HG03571 (cell line): ENCODE measurements at regions not wholly inside any gene's neighbourhood (a gene's known extent, or its start where the extent isn't known, plus 50 kb on each side); places are given as distances from the start of the nearest gene placed in this dataset.

Experiments
- ATAC-seq: cut with Tn5 transposase; IDR thresholded peaks from one replicate; pipeline ENCODE4 v1.9.1; 2021; ENCODE audit not compliant: unreplicated experiment

DNA sequence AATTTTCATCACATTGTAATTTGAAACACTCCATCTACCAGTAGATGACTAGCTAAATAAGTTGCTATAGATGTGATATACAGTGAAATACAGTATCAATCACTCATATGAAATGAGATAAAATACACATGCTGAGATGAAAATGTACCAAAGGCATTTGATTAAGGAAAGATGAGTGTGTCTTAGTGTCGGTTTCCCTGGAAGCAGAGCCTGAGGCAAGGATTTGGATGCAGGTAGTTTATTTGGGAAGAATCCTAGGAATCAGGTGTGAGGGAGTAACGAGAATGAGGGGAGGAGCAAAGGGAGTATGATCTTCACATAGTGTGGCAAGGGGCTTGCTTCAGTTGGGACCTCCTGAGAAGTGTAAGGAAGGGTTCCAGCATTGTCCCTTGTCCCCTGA lies 188.2 kb upstream of the CTBP2 start:
- no peak for ATAC-seq

GRCh38 chr10:125344573-125345171 lies 184.3 kb upstream of the CTBP2 start:
- peak; percentile 93 for ATAC-seq

DNA sequence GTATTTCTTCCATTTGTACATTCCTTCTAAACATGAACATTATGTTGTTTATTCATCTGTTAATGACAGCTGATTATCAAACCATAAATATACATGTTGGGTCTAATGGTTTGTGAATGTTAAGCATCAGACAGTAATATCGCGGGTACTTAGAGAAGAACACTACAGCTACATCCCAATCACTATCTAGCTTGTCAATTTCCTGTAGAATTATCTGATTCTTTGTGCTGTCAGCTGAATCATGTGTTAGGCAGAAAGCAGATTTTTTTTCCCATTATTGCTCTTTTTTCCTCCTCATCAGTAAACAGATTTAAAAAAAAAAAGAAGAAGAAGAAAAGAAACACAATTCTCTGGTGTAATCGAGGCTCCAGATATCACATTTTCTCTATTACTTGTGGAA lies 183.6 kb upstream of the CTBP2 start:
- ATAC-seq: no peak

GRCh38 chr10:125343118-125343925 lies 183.0 kb upstream of the CTBP2 start:
- no peak for ATAC-seq

GRCh38 chr10:125341611-125342010 lies 181.2 kb upstream of the CTBP2 start:
- ATAC-seq: no peak

GRCh38 chr10:125340903-125341302 lies 180.5 kb upstream of the CTBP2 start:
- ATAC-seq: no peak

DNA sequence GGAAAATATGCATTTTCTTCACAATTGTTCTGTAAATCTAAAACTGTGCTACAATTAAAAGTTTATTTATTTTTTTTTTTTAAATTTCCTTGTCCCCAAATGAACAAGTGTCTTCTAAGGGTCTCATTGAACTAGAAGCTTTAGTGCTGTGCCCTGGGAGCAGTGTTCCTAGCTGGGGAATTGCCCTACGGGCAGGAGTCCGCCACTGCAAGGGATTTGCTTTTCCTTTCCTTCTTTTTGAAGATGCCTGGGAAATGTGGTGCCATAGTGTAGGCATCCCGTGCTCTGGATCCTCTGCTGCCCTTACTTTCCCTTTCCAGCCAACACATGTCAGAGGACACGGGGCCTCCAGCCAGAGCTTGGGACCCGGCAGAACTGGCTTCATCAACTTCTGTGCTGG lies 177.1 kb upstream of the CTBP2 start:
- ATAC-seq: no peak

DNA sequence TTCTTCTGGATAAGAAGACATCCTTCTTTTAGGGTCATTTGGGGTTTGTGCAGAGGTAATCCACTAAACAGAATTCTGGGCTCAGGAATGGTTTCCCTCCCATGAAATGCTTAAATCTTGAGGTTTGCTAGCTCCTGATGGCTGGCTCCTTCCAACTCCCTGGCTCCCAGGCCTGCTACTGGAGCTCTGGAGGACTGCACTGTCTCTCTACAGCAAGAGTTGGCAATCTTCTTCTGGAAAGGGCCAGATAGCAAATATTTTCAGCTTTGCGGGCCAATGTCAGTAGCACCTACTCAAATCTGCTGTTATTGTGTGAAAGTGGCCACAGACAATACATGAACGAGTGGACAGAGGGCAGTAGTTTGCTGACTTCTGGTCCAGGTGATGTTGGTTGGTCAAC lies 174.2 kb upstream of the CTBP2 start:
- no peak for ATAC-seq

- ATAC-seq: no peak
Observed at GRCh38 chr10:125333769-125334168, 173.4 kb upstream of the CTBP2 start.

- ATAC-seq: no peak
Observed at GRCh38 chr10:125333209-125333591, 172.8 kb upstream of the CTBP2 start.

GRCh38 chr10:125332548-125333208 lies 172.3 kb upstream of the CTBP2 start:
- ATAC-seq: no peak

GRCh38 chr10:125331056-125331455 lies 170.7 kb upstream of the CTBP2 start:
- no peak for ATAC-seq

- no peak for ATAC-seq
Observed at GRCh38 chr10:125329056-125329455, 168.7 kb upstream of the CTBP2 start.

- no peak for ATAC-seq
Observed at GRCh38 chr10:125325326-125325725, 165.0 kb upstream of the CTBP2 start.

GRCh38 chr10:125316436-125316835 lies 156.1 kb upstream of the CTBP2 start:
- no peak for ATAC-seq

- ATAC-seq: no peak
Observed at GRCh38 chr10:125300937-125301336, 140.6 kb upstream of the CTBP2 start.

- ATAC-seq: no peak
Observed at GRCh38 chr10:125299461-125299860, 139.1 kb upstream of the CTBP2 start.

- no peak for ATAC-seq
Observed at GRCh38 chr10:125296598-125296997, 136.2 kb upstream of the CTBP2 start.

DNA sequence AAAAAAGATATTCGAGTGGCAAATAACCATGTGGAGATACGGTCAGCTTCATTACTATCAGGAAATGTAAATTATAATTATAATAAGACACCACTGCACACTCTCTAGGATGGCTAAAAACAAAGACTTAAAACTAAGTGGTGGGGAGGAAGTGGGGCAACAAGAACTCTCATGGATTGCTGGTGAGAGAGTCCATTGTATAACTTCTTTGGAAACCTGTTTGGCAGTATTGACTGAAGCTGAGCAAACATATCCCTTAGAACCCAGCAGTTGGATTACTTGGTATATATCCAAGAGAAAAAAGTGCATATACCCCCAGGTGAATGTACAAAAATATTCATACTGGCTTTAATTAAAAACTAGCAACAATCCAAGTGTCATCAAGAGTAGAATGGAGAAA lies 133.7 kb upstream of the CTBP2 start:
- no peak for ATAC-seq

DNA sequence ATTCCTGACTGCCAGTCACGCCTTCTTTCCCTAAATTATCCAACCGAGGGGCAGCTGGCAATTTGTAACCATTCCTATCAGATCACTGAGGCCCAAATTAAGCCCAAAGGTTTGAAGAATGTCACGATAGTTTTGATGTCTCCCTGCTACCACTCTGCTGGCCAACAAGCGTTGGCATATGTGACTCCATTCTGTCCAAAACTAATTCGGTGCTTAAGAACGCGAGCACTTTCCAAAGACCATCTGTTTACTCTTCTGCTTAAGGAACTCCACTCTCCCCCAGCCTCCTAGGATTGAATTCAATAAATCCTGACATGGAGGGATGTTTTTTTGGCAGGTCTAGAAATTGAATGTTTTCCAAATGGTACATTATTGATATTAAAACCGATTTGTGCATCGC lies 131.5 kb upstream of the CTBP2 start:
- ATAC-seq: no peak

GRCh38 chr10:125289461-125289860 lies 129.1 kb upstream of the CTBP2 start:
- no peak for ATAC-seq

DNA sequence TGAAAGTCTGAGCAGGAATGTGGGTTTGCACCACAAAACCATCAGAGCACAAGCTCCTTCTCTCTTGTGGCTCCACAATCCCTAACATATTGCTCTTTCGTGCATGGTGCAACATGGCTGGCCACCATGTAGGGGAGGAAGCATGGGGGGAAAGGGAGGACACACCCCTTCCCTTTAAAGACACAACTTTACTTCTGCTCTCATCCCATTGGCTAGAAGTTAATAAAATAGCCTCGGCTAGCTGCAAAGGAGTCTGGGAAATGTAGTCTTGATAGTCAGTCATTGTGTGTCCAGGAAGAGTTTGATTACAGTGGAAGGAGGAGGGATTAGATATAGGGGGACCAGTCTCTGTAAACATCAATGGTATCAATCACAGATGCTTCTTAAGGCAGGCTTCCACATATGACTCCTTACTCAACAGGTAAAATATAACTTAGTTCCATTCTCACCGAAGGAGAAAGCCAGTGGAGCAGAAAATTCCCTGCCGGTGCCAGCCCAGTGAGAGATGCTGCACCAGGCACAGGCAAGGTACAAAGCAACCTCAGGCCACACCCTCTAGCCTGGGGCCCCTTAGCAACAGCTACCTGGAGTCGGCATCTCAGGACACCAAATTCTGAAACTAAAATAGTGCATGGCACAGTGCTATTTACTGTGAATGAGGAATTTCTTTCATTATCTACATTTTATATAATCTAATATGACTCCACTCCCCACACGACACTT lies 124.7 kb upstream of the CTBP2 start:
- no peak for ATAC-seq
